IMR-90 (cell line): ENCODE measurements at regions not wholly inside any gene's neighbourhood (a gene's known extent, or its start where the extent isn't known, plus 50 kb on each side); places are given as distances from the start of the nearest gene placed in this dataset.
A peak's percentile ranks its signal among the peaks of the same experiment; 100 is the strongest.

Experiments
- ATAC-seq: fragments of 200-7000 bp; cut with Tn5 transposase; 2 replicates; pipeline ENCODE4 v1.9.1; 2020; ENCODE audit warnings: low read depth, mild to moderate bottlenecking, moderate library complexity
- BruUV-seq: library from RNA; stranded (reverse); fragments of 400-500 nt; replicated peaks from 2 replicates; lab custom pipeline; 2021; lab: Mats Ljungman, UMichigan
- CTCF ChIA-PET: fragments of 300-600 bp; formaldehyde crosslinking; extraction: SDS; loops from one replicate; lab custom pipeline; 2021; ENCODE audit warnings: antibody characterized with exemption; lab: Yijun Ruan, JAX
- POLR2A ChIA-PET: fragments of 300-600 bp; sonication (Branson Sonifier 250); formaldehyde crosslinking; loops from one replicate; lab custom pipeline; 2022; ENCODE audit warnings: antibody characterized with exemption; ENCODE audit not compliant: unreplicated experiment; lab: Charles Lee
- DNase-seq: peaks from one replicate; pipeline ENCODE4 v3.0.0; 2013
- H2AFZ ChIP-seq: replicated peaks from 2 replicates; pipeline ENCODE3; 2013; ENCODE audit warnings: low read length, mild to moderate bottlenecking; ENCODE audit not compliant: poor library complexity
- H2AK5ac ChIP-seq: 2 replicates; pipeline ENCODE4 v1.6.1; 2013; ENCODE audit warnings: low read depth, low read length, inconsistent platforms
- H2AK9ac ChIP-seq: replicated peaks from 2 replicates; pipeline ENCODE3; 2013; ENCODE audit warnings: mild to moderate bottlenecking, low read depth, low read length, moderate library complexity; ENCODE audit not compliant: poor library complexity
- H2BK120ac ChIP-seq: 2 replicates; pipeline ENCODE4 v1.6.1; 2013; ENCODE audit warnings: low read depth, low read length, inconsistent platforms
- H2BK15ac ChIP-seq: 3 replicates; pipeline ENCODE4 v1.6.1; 2013; ENCODE audit warnings: low read depth, low read length, inconsistent platforms
- H2BK20ac ChIP-seq: 2 replicates; pipeline ENCODE4 v1.6.1; 2013; ENCODE audit warnings: low read depth, mild to moderate bottlenecking, inconsistent platforms, low read length, moderate library complexity
- H2BK5ac ChIP-seq: 2 replicates; pipeline ENCODE4 v1.6.1; 2013; ENCODE audit warnings: mild to moderate bottlenecking, low read depth, low read length, inconsistent platforms; ENCODE audit not compliant: poor library complexity, severe bottlenecking
- H3K14ac ChIP-seq: replicated peaks from 2 replicates; pipeline ENCODE4 v1.6.1; 2013; ENCODE audit warnings: low read depth, low read length, inconsistent platforms
- H3K18ac ChIP-seq: 2 replicates; pipeline ENCODE4 v1.6.1; 2013; ENCODE audit warnings: low read depth, low read length, control low read depth
- H3K23ac ChIP-seq: 2 replicates; pipeline ENCODE4 v1.6.1; 2013; ENCODE audit warnings: low read depth, low read length, inconsistent platforms
- H3K27ac ChIP-seq: 2 replicates; pipeline ENCODE4 v1.5.1; 2013; ENCODE audit warnings: mild to moderate bottlenecking, control low read depth, low read length; ENCODE audit not compliant: insufficient read depth
- H3K27me3 ChIP-seq: 2 replicates; pipeline ENCODE4 v1.6.1; 2013; ENCODE audit warnings: low read length; ENCODE audit not compliant: control insufficient read depth, insufficient read depth
- H3K36me3 ChIP-seq: 2 replicates; pipeline ENCODE4 v1.6.1; 2013; ENCODE audit warnings: low read length, mixed read lengths; ENCODE audit not compliant: control insufficient read depth, insufficient read depth
- H3K4ac ChIP-seq: 2 replicates; pipeline ENCODE4 v1.6.1; 2013; ENCODE audit warnings: low read depth, low read length, inconsistent platforms
- H3K4me1 ChIP-seq: 2 replicates; pipeline ENCODE4 v1.6.1; 2013; ENCODE audit warnings: low read length, mixed read lengths; ENCODE audit not compliant: control insufficient read depth, insufficient read depth
- H3K4me2 ChIP-seq: 2 replicates; pipeline ENCODE4 v1.6.1; 2013; ENCODE audit warnings: low read depth, mild to moderate bottlenecking, control low read depth, low read length, moderate library complexity
- H3K4me3 ChIP-seq: 2 replicates; pipeline ENCODE4 v1.5.1; 2013; ENCODE audit warnings: low read depth, mild to moderate bottlenecking, control low read depth, low read length, moderate library complexity; ENCODE audit not compliant: insufficient read depth
- H3K56ac ChIP-seq: 2 replicates; pipeline ENCODE4 v1.6.1; 2013; ENCODE audit warnings: low read length, inconsistent platforms; ENCODE audit not compliant: insufficient read depth; ENCODE audit errors: extremely low read depth
- H3K79me1 ChIP-seq, 2 experiments: 2 replicates each; pipeline ENCODE4 v1.6.1; 2013; ENCODE audit warnings: low read length in 2 of 2, inconsistent platforms in 1 of 2, low read depth in 1 of 2
- H3K9ac ChIP-seq: 2 replicates; pipeline ENCODE4 v1.6.1; 2013; ENCODE audit warnings: low read depth, low read length, control low read depth
- H3K9me1 ChIP-seq: 2 replicates; pipeline ENCODE4 v1.6.1; 2013; ENCODE audit warnings: low read length, inconsistent platforms; ENCODE audit not compliant: insufficient read depth
- H3K9me3 ChIP-seq: 2 replicates; pipeline ENCODE4 v1.6.1; 2013; ENCODE audit warnings: low read length; ENCODE audit not compliant: control insufficient read depth, insufficient read depth
- H4K20me1 ChIP-seq: 2 replicates; pipeline ENCODE4 v1.6.1; 2013; ENCODE audit warnings: low read length, inconsistent platforms; ENCODE audit not compliant: insufficient read depth
- H4K5ac ChIP-seq: 2 replicates; pipeline ENCODE4 v1.6.1; 2013; ENCODE audit warnings: mild to moderate bottlenecking, low read depth, low read length, control low read depth
- H4K8ac ChIP-seq, 2 experiments: 2 replicates each; pipeline ENCODE4 v1.6.1; 2013; ENCODE audit warnings: low read depth in 2 of 2, low read length in 2 of 2, control low read depth in 1 of 2, inconsistent platforms in 1 of 2
- H4K91ac ChIP-seq: 2 replicates; pipeline ENCODE4 v1.6.1; 2013; ENCODE audit warnings: low read depth, low read length, inconsistent platforms; ENCODE audit not compliant: insufficient read depth
- BHLHE40 ChIP-seq: fragments of 150-350 bp; IDR thresholded peaks from 2 replicates; pipeline ENCODE4 v1.6.1; 2016; ENCODE audit warnings: mild to moderate bottlenecking, low read depth, low read length
- CEBPB ChIP-seq: IDR thresholded peaks from 2 replicates; pipeline ENCODE4 v1.6.1; 2012; ENCODE audit warnings: low read depth, low read length, improper control_type of control experiment
- CHD1 ChIP-seq: IDR thresholded peaks from 2 replicates; pipeline ENCODE4 v1.6.1; 2012; ENCODE audit warnings: low read depth, low read length, improper control_type of control experiment
- CTCF ChIP-seq: conservative IDR thresholded peaks from 2 replicates; pipeline ENCODE4 v1.5.1; 2012; ENCODE audit warnings: mild to moderate bottlenecking, low read depth, low read length, improper control_type of control experiment
- ELK1 ChIP-seq: fragments of 150-350 bp; IDR thresholded peaks from 2 replicates; pipeline ENCODE4 v1.6.1; 2016; ENCODE audit warnings: low read depth, mild to moderate bottlenecking, low read length, moderate library complexity, borderline replicate concordance
- FOS ChIP-seq: fragments of 150-350 bp; IDR thresholded peaks from 2 replicates; pipeline ENCODE4 v1.6.1; 2016; ENCODE audit warnings: low read depth, low read length
- MAFK ChIP-seq: IDR thresholded peaks from 2 replicates; pipeline ENCODE4 v1.6.1; 2012; ENCODE audit warnings: low read depth, low read length, improper control_type of control experiment
- MAZ ChIP-seq: IDR thresholded peaks from 2 replicates; pipeline ENCODE4 v1.6.1; 2012; ENCODE audit warnings: low read depth, mild to moderate bottlenecking, low read length, improper control_type of control experiment, moderate library complexity, borderline replicate concordance
- MXI1 ChIP-seq: IDR thresholded peaks from 2 replicates; pipeline ENCODE4 v1.6.1; 2012; ENCODE audit warnings: low read depth, mild to moderate bottlenecking, low read length, moderate library complexity, borderline replicate concordance
- NFE2L2 ChIP-seq: fragments of 150-350 bp; IDR thresholded peaks from 2 replicates; pipeline ENCODE4 v1.6.1; 2016; ENCODE audit warnings: low read depth, mild to moderate bottlenecking, low read length
- RAD21 ChIP-seq: IDR thresholded peaks from 2 replicates; pipeline ENCODE4 v1.6.1; 2012; ENCODE audit warnings: low read length, improper control_type of control experiment
- RCOR1 ChIP-seq: IDR thresholded peaks from 2 replicates; pipeline ENCODE4 v1.6.1; 2012; ENCODE audit warnings: mild to moderate bottlenecking, low read length, improper control_type of control experiment; ENCODE audit not compliant: insufficient replicate concordance
- RFX5 ChIP-seq: IDR thresholded peaks from 2 replicates; pipeline ENCODE4 v1.8.0; 2012; ENCODE audit warnings: low read depth, mild to moderate bottlenecking, low read length, moderate library complexity
- SMC3 ChIP-seq: fragments of 150-350 bp; IDR thresholded peaks from 2 replicates; pipeline ENCODE4 v1.6.1; 2016; ENCODE audit warnings: low read depth, mild to moderate bottlenecking, antibody characterized with exemption, low read length, moderate library complexity
- USF2 ChIP-seq: fragments of 150-350 bp; IDR thresholded peaks from 2 replicates; pipeline ENCODE4 v1.6.1; 2017; ENCODE audit warnings: mild to moderate bottlenecking, antibody characterized with exemption, low read length, low read depth
- WGBS, 2 experiments: methylation state at CpG; one replicate each; pipeline versions ENCODE4 v1.1.5 to v1.1.7; 2013; ENCODE audit warnings: missing lambda C conversion rate in 2 of 2; ENCODE audit not compliant: insufficient read length in 1 of 2; ENCODE audit errors: extremely low coverage in 2 of 2; 5-methylcytosine and 5-hydroxymethylcytosine counted together
- dilution Hi-C: fragments of 300-500 bp; cut with HindIII; formaldehyde crosslinking; loops from one replicate; pipeline ENCODE4 v1.14.3; 2018; ENCODE audit warnings: low sequenced_read_pairs; ENCODE audit not compliant: unreplicated experiment
- in situ Hi-C: fragments of 300-500 bp; cut with MboI; formaldehyde crosslinking; loops from 3 replicates; pipeline ENCODE4 v1.14.3; 2019; ENCODE audit warnings: low sequenced_read_pairs, inconsistent platforms, mixed read lengths
- intact Hi-C: fragments of 100-400 bp; cut with micrococcal nuclease; formaldehyde crosslinking; loops from 2 replicates; pipeline ENCODE4 v1.10.0; 2022

GRCh38 chr7:80312139-80312661 lies 177.6 kb downstream of the GNAI1 start:
- Histone ChIP-seq H3K9me1 (peaks cover 4% of the 10 kb centered on the region; the same call in 1 of the 2 replicates), H3K4me1 (peaks cover 9% of the 10 kb centered on the region), H3K27me3 (no peaks in the 10 kb centered on the region), H2BK20ac (peak overlapping the region; percentile 14; the same call in 1 of the 2 replicates), H3K79me1 (no peaks in the 10 kb centered on the region), H3K27ac (no peak overlapping the region; the same call in 1 of the 2 replicates), H2BK120ac (peak overlapping the region; percentile 22), H2AK5ac (no peak overlapping the region), H3K36me3 (no peaks in the 10 kb centered on the region), H3K56ac (peak overlapping the region; percentile 0; the same call in 1 of the 2 replicates), H4K8ac (peak overlapping the region in 1 of 2 experiments; percentile 13; a peak in 2 of 4 replicates), H4K91ac (peak overlapping the region; percentile 0; the same call in 1 of the 2 replicates), H3K18ac (peak overlapping the region; percentile 3; the same call in 1 of the 2 replicates), H3K4me2 (peak overlapping the region; percentile 54), H3K14ac (no peak overlapping the region), H4K5ac (no peak overlapping the region), H3K23ac (0 out of 2 replicates have a peak overlapping the region, but pooled peaks have one; percentile 11), H3K4ac (peak overlapping the region; percentile 6; the same call in 1 of the 2 replicates), H2AFZ (peak overlapping the region; percentile 65), H2AK9ac (no peak overlapping the region), H4K20me1 (no peaks in the 10 kb centered on the region), H3K4me3 (no peak overlapping the region), H3K9me3 (no peaks in the 10 kb centered on the region), H2BK5ac (peak overlapping the region; percentile 33), H3K9ac (no peak overlapping the region), H2BK15ac (no peak overlapping the region)
- ChIA-PET POLR2A (no interaction called here), CTCF (interaction anchor here (0.8 kb wide), 1 partner anchor 18 kb away, joined by 3 read pairs; no protein-coding TSS in a partner anchor)
- no TSS peak for BruUV-seq
- no CpG with 5 or more reads among the region's 5 CpGs for WGBS, 2 experiments
- DNase-seq (peak; percentile 94), ATAC-seq (peak; percentile 92)
- intact Hi-C loops (no loop called here), dilution Hi-C loops (no loop called here), in situ Hi-C loops (no loop called here)
- TF ChIP-seq FOS (no peak), NFE2L2 (no peak), RAD21 (0 out of 2 replicates have a peak, but pooled peaks have one; percentile 6), USF2 (no peak), CTCF (no peak), BHLHE40 (peak; percentile 79), MAZ (no peak), RCOR1 (peak; percentile 36), MAFK (no peak), ELK1 (no peak), SMC3 (no peak), MXI1 (peak; percentile 14; the same call in 1 of the 2 replicates), CHD1 (no peak), CEBPB (peak; percentile 67), RFX5 (no peak)
